ENCODE measurements at regions not wholly inside any gene's neighbourhood (a gene's known extent, or its start where the extent isn't known, plus 50 kb on each side); places are given as distances from the start of the nearest gene placed in this dataset.

GRCh38 chr10:92778091-92778490, 70.2 kb upstream of the EXOC6 start:
- DNase-seq (ENCODE audit: low spot score in 2 of 2) (no peak), ATAC-seq (no peak)
- H3K9me3 Mint-ChIP-seq: no peaks in the 10 kb centered on the region
- H3K27ac Mint-ChIP-seq: no peak overlapping the region
- H3K36me3 Mint-ChIP-seq: no peaks in the 10 kb centered on the region

GRCh38 chr10:92785118-92785517, 63.2 kb upstream of the EXOC6 start:
- DNase-seq (ENCODE audit: low spot score in 2 of 2): no peak
- Mint-ChIP-seq H3K9me3 (no peaks in the 10 kb centered on the region), H3K36me3 (no peaks in the 10 kb centered on the region), H3K27ac (no peak overlapping the region)
- no peak for ATAC-seq

GRCh38 chr10:92787557-92788152, 60.7 kb upstream of the EXOC6 start:
- Mint-ChIP-seq H3K9me3 (no peaks in the 10 kb centered on the region), H3K27ac (no peak overlapping the region), H3K36me3 (no peaks in the 10 kb centered on the region)
- no peak for ATAC-seq
- DNase-seq (ENCODE audit: low spot score in 2 of 2): no peak

- no peaks in the 10 kb centered on the region for H3K9me3 Mint-ChIP-seq
- no peak for DNase-seq (ENCODE audit: low spot score in 2 of 2)
- H3K36me3 Mint-ChIP-seq: no peaks in the 10 kb centered on the region
- H3K27ac Mint-ChIP-seq: no peak overlapping the region
- ATAC-seq: no peak
Observed at GRCh38 chr10:92789067-92789466, 59.3 kb upstream of the EXOC6 start.

- Mint-ChIP-seq H3K9me3 (no peaks in the 10 kb centered on the region), H3K36me3 (no peaks in the 10 kb centered on the region), H3K27ac (no peak overlapping the region)
- DNase-seq (ENCODE audit: low spot score in 2 of 2) (no peak), ATAC-seq (no peak)
Observed at GRCh38 chr10:92789786-92790185, 58.5 kb upstream of the EXOC6 start.

GRCh38 chr10:92790440-92790839, 57.9 kb upstream of the EXOC6 start:
- DNase-seq (ENCODE audit: low spot score in 2 of 2) (no peak), ATAC-seq (no peak)
- Mint-ChIP-seq H3K27ac (no peak overlapping the region), H3K36me3 (no peaks in the 10 kb centered on the region), H3K9me3 (no peaks in the 10 kb centered on the region)

GRCh38 chr10:92792661-92793060, 55.7 kb upstream of the EXOC6 start:
- no peak overlapping the region for H3K27ac Mint-ChIP-seq
- H3K9me3 Mint-ChIP-seq: no peaks in the 10 kb centered on the region
- no peaks in the 10 kb centered on the region for H3K36me3 Mint-ChIP-seq
- ATAC-seq (no peak), DNase-seq (ENCODE audit: low spot score in 2 of 2) (no peak)

Data from activated naive CD4-positive, alpha-beta T cell treated with anti-CD3 and anti-CD28 coated beads, Interleukin-2, amount 50 U/mL, for 72 hours (primary cell).